ENCODE measurements at regions not wholly inside any gene's neighbourhood (a gene's known extent, or its start where the extent isn't known, plus 50 kb on each side); places are given as distances from the start of the nearest gene placed in this dataset.

DNA sequence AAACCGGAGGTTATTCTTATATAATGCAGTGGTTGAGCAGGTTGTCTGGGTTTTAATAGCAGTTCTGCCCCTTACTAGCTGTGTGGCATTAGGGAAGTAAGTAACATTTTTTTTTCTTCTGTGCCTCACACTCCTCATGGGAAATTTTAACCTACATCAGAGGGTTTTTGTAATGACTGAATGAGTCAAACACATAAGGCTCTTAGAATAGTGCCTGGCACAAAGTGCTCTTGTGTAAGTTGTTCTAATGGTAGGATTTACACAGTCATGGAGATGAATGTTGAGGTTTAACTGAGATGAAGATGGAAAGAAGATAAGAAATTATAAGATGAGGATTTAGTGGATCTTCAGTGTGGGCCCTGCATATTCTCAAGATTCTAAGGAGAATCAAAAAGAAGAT, 68.4 kb upstream of the PHIP start:
- TF ChIP-seq, protein P1, sequence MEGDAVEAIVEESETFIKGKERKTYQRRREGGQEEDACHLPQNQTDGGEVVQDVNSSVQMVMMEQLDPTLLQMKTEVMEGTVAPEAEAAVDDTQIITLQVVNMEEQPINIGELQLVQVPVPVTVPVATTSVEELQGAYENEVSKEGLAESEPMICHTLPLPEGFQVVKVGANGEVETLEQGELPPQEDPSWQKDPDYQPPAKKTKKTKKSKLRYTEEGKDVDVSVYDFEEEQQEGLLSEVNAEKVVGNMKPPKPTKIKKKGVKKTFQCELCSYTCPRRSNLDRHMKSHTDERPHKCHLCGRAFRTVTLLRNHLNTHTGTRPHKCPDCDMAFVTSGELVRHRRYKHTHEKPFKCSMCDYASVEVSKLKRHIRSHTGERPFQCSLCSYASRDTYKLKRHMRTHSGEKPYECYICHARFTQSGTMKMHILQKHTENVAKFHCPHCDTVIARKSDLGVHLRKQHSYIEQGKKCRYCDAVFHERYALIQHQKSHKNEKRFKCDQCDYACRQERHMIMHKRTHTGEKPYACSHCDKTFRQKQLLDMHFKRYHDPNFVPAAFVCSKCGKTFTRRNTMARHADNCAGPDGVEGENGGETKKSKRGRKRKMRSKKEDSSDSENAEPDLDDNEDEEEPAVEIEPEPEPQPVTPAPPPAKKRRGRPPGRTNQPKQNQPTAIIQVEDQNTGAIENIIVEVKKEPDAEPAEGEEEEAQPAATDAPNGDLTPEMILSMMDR (IDR thresholded peaks at IDR 0.05 in 2 of 3, conservative IDR thresholded peaks at IDR 0.05 in 1 of 3; ENCODE audit: borderline replicate concordance in 1 of 3, insufficient read depth in 1 of 3, low read depth in 2 of 3, low read length in 2 of 3): no peak
- TF ChIP-seq EZH2 (IDR thresholded peaks at IDR 0.05) (no peak), POLR2AphosphoS5 (IDR thresholded peaks at IDR 0.05; ENCODE audit: low read depth, low read length) (no peak), POLR2A (IDR thresholded peaks at IDR 0.05; ENCODE audit: borderline replicate concordance, extremely low read depth, insufficient read depth, insufficient read length) (no peak), TCF7L2 (IDR thresholded peaks at IDR 0.05; ENCODE audit: borderline replicate concordance, extremely low read depth, insufficient read depth, insufficient read length) (no peak), CEBPB (IDR thresholded peaks at IDR 0.05; ENCODE audit: low read depth) (no peak)
- TF ChIP-seq, protein P2, sequence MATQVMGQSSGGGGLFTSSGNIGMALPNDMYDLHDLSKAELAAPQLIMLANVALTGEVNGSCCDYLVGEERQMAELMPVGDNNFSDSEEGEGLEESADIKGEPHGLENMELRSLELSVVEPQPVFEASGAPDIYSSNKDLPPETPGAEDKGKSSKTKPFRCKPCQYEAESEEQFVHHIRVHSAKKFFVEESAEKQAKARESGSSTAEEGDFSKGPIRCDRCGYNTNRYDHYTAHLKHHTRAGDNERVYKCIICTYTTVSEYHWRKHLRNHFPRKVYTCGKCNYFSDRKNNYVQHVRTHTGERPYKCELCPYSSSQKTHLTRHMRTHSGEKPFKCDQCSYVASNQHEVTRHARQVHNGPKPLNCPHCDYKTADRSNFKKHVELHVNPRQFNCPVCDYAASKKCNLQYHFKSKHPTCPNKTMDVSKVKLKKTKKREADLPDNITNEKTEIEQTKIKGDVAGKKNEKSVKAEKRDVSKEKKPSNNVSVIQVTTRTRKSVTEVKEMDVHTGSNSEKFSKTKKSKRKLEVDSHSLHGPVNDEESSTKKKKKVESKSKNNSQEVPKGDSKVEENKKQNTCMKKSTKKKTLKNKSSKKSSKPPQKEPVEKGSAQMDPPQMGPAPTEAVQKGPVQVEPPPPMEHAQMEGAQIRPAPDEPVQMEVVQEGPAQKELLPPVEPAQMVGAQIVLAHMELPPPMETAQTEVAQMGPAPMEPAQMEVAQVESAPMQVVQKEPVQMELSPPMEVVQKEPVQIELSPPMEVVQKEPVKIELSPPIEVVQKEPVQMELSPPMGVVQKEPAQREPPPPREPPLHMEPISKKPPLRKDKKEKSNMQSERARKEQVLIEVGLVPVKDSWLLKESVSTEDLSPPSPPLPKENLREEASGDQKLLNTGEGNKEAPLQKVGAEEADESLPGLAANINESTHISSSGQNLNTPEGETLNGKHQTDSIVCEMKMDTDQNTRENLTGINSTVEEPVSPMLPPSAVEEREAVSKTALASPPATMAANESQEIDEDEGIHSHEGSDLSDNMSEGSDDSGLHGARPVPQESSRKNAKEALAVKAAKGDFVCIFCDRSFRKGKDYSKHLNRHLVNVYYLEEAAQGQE (IDR thresholded peaks at IDR 0.05; ENCODE audit: low read depth): no peak
